ENCODE measurements at regions not wholly inside any gene's neighbourhood (a gene's known extent, or its start where the extent isn't known, plus 50 kb on each side); places are given as distances from the start of the nearest gene placed in this dataset.

DNA sequence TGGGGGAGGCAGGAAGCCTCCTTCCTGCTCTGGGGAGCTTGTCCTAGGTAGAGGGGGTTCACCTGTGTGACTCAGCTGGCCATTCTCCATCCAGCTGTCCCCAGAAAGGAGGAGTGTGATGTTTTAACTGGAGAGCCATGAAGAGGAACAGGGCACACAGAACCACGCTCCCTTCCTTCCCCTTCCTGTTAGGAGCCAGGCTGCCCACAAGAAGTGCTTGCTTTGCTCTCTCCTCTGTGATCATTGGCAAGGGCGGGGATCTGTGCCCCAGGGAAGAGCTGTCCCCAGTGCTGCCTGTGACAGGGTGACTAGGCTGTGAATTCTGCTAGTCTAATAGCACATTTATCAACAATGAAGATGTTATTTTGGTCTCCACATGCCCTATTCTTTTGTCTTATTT lies 169.6 kb upstream of the GATB start:
- H3K36me3 ChIP-seq (replicated peaks in 1 of 2; ENCODE audit: control extremely low read depth in 1 of 2, control insufficient read depth in 1 of 2, extremely low read depth in 1 of 2, insufficient read depth in 2 of 2, low read length in 1 of 2) = no peaks in the 10 kb centered on the region
- intact Hi-C loops (cut with micrococcal nuclease) = no loop called here
- no peak overlapping the region for H3K4me2 ChIP-seq (replicated peaks; ENCODE audit: low read depth, low read length, poor library complexity, severe bottlenecking)
- H4K20me1 ChIP-seq (ENCODE audit: control insufficient read depth, insufficient read depth, low read length, poor library complexity, severe bottlenecking) = no peaks in the 10 kb centered on the region
- H3K79me2 ChIP-seq (ENCODE audit: control insufficient read depth, insufficient read depth, low read length) = no peaks in the 10 kb centered on the region
- H2AFZ ChIP-seq (ENCODE audit: insufficient read depth, low read depth, low read length, poor library complexity, severe bottlenecking) = no peak overlapping the region
- H3K27me3 Mint-ChIP-seq = peaks cover 12% of the 10 kb centered on the region
- H3K9me3 ChIP-seq (ENCODE audit: control extremely low read depth in 1 of 3, control insufficient read depth in 2 of 3, insufficient read depth in 1 of 3, low read length in 2 of 3) = no peaks in the 10 kb centered on the region
- H3K27ac ChIP-seq (ENCODE audit: low read length in 2 of 2) = no peak overlapping the region
- no peak overlapping the region for H3K27ac Mint-ChIP-seq
- H3K4me1 Mint-ChIP-seq = no peaks in the 10 kb centered on the region
- DNase-seq = no peak
- H3K4me3 Mint-ChIP-seq = no peak overlapping the region
- no peak for ATAC-seq (ENCODE audit: low read depth)
- WGBS (ENCODE audit: insufficient coverage) = no CpG with 5 or more reads among the region's 2 CpGs
- TF ChIP-seq, protein P1, sequence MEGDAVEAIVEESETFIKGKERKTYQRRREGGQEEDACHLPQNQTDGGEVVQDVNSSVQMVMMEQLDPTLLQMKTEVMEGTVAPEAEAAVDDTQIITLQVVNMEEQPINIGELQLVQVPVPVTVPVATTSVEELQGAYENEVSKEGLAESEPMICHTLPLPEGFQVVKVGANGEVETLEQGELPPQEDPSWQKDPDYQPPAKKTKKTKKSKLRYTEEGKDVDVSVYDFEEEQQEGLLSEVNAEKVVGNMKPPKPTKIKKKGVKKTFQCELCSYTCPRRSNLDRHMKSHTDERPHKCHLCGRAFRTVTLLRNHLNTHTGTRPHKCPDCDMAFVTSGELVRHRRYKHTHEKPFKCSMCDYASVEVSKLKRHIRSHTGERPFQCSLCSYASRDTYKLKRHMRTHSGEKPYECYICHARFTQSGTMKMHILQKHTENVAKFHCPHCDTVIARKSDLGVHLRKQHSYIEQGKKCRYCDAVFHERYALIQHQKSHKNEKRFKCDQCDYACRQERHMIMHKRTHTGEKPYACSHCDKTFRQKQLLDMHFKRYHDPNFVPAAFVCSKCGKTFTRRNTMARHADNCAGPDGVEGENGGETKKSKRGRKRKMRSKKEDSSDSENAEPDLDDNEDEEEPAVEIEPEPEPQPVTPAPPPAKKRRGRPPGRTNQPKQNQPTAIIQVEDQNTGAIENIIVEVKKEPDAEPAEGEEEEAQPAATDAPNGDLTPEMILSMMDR (IDR thresholded peaks at IDR 0.05) = no peak
- no peak for TF ChIP-seq EZH2 (IDR thresholded peaks at IDR 0.05; ENCODE audit: borderline replicate concordance, insufficient read depth, low read depth, low read length, poor library complexity, severe bottlenecking)
- no peaks in the 10 kb centered on the region for H3K27me3 ChIP-seq (replicated peaks in 1 of 4; ENCODE audit: control extremely low read depth in 1 of 4, control insufficient read depth in 3 of 4, insufficient read depth in 4 of 4, low read length in 3 of 4)
- no peaks in the 10 kb centered on the region for H3K9me3 Mint-ChIP-seq (ENCODE audit: insufficient read depth)
- no peak overlapping the region for H3K9ac ChIP-seq (ENCODE audit: low read length)
- CTCF ChIA-PET = no interaction called here
- no peak overlapping the region for H3K4me3 ChIP-seq (ENCODE audit: control extremely low read depth in 1 of 5, extremely low read depth in 1 of 5, insufficient read depth in 1 of 5, low read depth in 2 of 5, low read length in 4 of 5)
- POLR2A ChIA-PET = no interaction called here
- H3K4me1 ChIP-seq (ENCODE audit: control insufficient read depth in 2 of 2, insufficient read depth in 2 of 2, low read length in 2 of 2) = no peaks in the 10 kb centered on the region

DNA sequence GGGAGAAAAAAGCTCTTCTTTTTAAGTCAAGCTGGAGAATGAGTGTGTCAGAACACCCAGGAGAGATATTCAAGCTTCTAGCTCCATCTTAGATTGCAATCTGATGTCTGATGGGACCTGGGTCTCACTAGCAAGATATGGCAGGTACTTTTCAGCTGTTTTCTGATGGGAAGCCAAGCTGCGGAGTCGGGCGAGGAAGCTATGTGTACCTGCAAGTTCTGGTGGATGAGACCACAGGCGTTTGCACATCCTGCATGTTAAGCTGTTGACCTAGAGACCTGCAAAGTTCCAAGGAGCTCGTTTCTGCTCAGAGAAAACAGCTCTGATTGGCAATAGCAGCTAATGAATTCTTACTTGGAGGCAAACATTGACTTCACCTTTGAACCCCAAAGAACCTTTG lies 167.3 kb upstream of the GATB start:
- Histone ChIP-seq H3K27me3 (replicated peaks in 1 of 4; ENCODE audit: control extremely low read depth in 1 of 4, control insufficient read depth in 3 of 4, insufficient read depth in 4 of 4, low read length in 3 of 4) (no peaks in the 10 kb centered on the region), H3K27ac (ENCODE audit: low read length in 2 of 2) (no peak overlapping the region), H3K4me3 (ENCODE audit: control extremely low read depth in 1 of 5, extremely low read depth in 1 of 5, insufficient read depth in 1 of 5, low read depth in 2 of 5, low read length in 4 of 5) (no peak overlapping the region), H3K9ac (ENCODE audit: low read length) (no peak overlapping the region), H4K20me1 (ENCODE audit: control insufficient read depth, insufficient read depth, low read length, poor library complexity, severe bottlenecking) (no peaks in the 10 kb centered on the region), H3K79me2 (ENCODE audit: control insufficient read depth, insufficient read depth, low read length) (no peaks in the 10 kb centered on the region), H2AFZ (ENCODE audit: insufficient read depth, low read depth, low read length, poor library complexity, severe bottlenecking) (no peak overlapping the region), H3K36me3 (replicated peaks in 1 of 2; ENCODE audit: control extremely low read depth in 1 of 2, control insufficient read depth in 1 of 2, extremely low read depth in 1 of 2, insufficient read depth in 2 of 2, low read length in 1 of 2) (no peaks in the 10 kb centered on the region), H3K4me2 (replicated peaks; ENCODE audit: low read depth, low read length, poor library complexity, severe bottlenecking) (no peak overlapping the region), H3K4me1 (ENCODE audit: control insufficient read depth in 2 of 2, insufficient read depth in 2 of 2, low read length in 2 of 2) (no peaks in the 10 kb centered on the region), H3K9me3 (ENCODE audit: control extremely low read depth in 1 of 3, control insufficient read depth in 2 of 3, insufficient read depth in 1 of 3, low read length in 2 of 3) (no peaks in the 10 kb centered on the region)
- CTCF ChIA-PET = no interaction called here
- TF ChIP-seq EZH2 (IDR thresholded peaks at IDR 0.05; ENCODE audit: borderline replicate concordance, insufficient read depth, low read depth, low read length, poor library complexity, severe bottlenecking) = no peak
- TF ChIP-seq, protein P1 (IDR thresholded peaks at IDR 0.05) = no peak
- Mint-ChIP-seq H3K27me3 (peaks cover 7% of the 10 kb centered on the region), H3K4me3 (no peak overlapping the region), H3K9me3 (ENCODE audit: insufficient read depth) (no peaks in the 10 kb centered on the region), H3K4me1 (no peaks in the 10 kb centered on the region), H3K27ac (no peak overlapping the region)
- intact Hi-C loops (cut with micrococcal nuclease) = no loop called here
- DNase-seq (no peak), ATAC-seq (ENCODE audit: low read depth) (no peak)
- POLR2A ChIA-PET = no interaction called here
- WGBS (ENCODE audit: insufficient coverage) = 92% methylated on average over 5 of the region's 5 CpGs

Measured in B cell (primary cell).